Spleen (tissue), 7 donors: ENCODE measurements at regions not wholly inside any gene's neighbourhood (a gene's known extent, or its start where the extent isn't known, plus 50 kb on each side); places are given as distances from the start of the nearest gene placed in this dataset.

Source experiments
- CTCF ChIP-seq, 11 experiments: fragments of 200-600 bp in 7 of 11; fragments of 450-650 bp in 4 of 11; sonication (generic) in 4 of 11; IDR thresholded peaks in 8 of 11; conservative IDR thresholded peaks in 3 of 11; 1 replicate in 7 of 11; 2 replicates in 4 of 11; pipeline versions ENCODE4 v1.4.0 to v1.8.0; 2016 to 2021; ENCODE audit warnings: antibody characterized with exemption in 11 of 11, inconsistent platforms in 4 of 11, mild to moderate bottlenecking in 1 of 11
- POLR2A ChIP-seq, 3 donors: fragments of 450-650 bp; IDR thresholded peaks; one replicate each; pipeline ENCODE4 v1.5.1; 2017; ENCODE audit warnings: antibody characterized with exemption in 3 of 3, mild to moderate bottlenecking in 1 of 3
- POLR2AphosphoS5 ChIP-seq, 3 donors: sonication (generic); formaldehyde crosslinking; IDR thresholded peaks; one replicate each; pipeline ENCODE4 v1.5.1; 2017; ENCODE audit warnings: antibody characterized with exemption in 3 of 3
- donor health status: DM: no; HTN: no; CAD: no; lungs with moderate emphysema.
- donor health status: DM: no; HTN: no; CAD: no.
- donor health status: DM: no; HTN: no; CAD: no.

GRCh38 chr12:40581889-40582288, 110.3 kb upstream of the CNTN1 start:
- TF ChIP-seq POLR2A (IDR thresholded peaks at IDR 0.05), result no peak
- no peak for TF ChIP-seq POLR2AphosphoS5 (IDR thresholded peaks at IDR 0.05)
- TF ChIP-seq CTCF (IDR thresholded peaks at IDR 0.05 in 8 of 11, conservative IDR thresholded peaks at IDR 0.05 in 3 of 11), result no peak
